Testis (tissue), 2 donors: ENCODE measurements at regions not wholly inside any gene's neighbourhood (a gene's known extent, or its start where the extent isn't known, plus 50 kb on each side); places are given as distances from the start of the nearest gene placed in this dataset.

ENCODE experiments used
- DNase-seq: peaks from one replicate; pipeline ENCODE4 v3.0.0-alpha.2; 2019
- H3K27ac ChIP-seq, 2 donors: fragments of 200-600 bp; sonication (generic); one replicate each; pipeline ENCODE4 v1.5.1; 2019
- H3K27me3 ChIP-seq: fragments of 200-600 bp; sonication (generic); one replicate; pipeline ENCODE4 v1.5.1; 2019
- H3K36me3 ChIP-seq: fragments of 200-600 bp; sonication (generic); one replicate; pipeline ENCODE4 v1.5.1; 2017; ENCODE audit warnings: low read depth; ENCODE audit errors: missing control alignments
- H3K4me1 ChIP-seq: fragments of 200-600 bp; sonication (generic); one replicate; pipeline ENCODE4 v1.5.1; 2019
- H3K4me3 ChIP-seq, 2 donors: fragments of 200-600 bp; sonication (generic); one replicate each; pipeline ENCODE4 v1.5.1; 2017 to 2019
- H3K9me3 ChIP-seq: fragments of 200-600 bp; sonication (generic); one replicate; pipeline ENCODE4 v1.5.1; 2017
- POLR2A ChIP-seq: fragments of 450-650 bp; IDR thresholded peaks from one replicate; pipeline ENCODE4 v1.6.1; 2017; ENCODE audit warnings: antibody characterized with exemption, mild to moderate bottlenecking, moderate library complexity
- WGBS, 2 donors: methylation state at CpG; one replicate each; pipeline ENCODE4 v1.1.5; 2018; 5-methylcytosine and 5-hydroxymethylcytosine counted together
- intact Hi-C: fragments of 100-400 bp; cut with DNase I; formaldehyde crosslinking; loops from one replicate; pipeline ENCODE4 v1.15.1; 2023; ENCODE audit warnings: low total_unique reads
- TF ChIP-seq, protein P1 (sequence below), 3 experiments: fragments of 450-650 bp in 2 of 3; fragments of 200-600 bp in 1 of 3; sonication (generic) in 1 of 3; IDR thresholded peaks; one replicate each; pipeline ENCODE4 v1.5.1; 2016 to 2019; ENCODE audit warnings: antibody characterized with exemption in 3 of 3, mild to moderate bottlenecking in 2 of 3, moderate library complexity in 1 of 3

DNA sequence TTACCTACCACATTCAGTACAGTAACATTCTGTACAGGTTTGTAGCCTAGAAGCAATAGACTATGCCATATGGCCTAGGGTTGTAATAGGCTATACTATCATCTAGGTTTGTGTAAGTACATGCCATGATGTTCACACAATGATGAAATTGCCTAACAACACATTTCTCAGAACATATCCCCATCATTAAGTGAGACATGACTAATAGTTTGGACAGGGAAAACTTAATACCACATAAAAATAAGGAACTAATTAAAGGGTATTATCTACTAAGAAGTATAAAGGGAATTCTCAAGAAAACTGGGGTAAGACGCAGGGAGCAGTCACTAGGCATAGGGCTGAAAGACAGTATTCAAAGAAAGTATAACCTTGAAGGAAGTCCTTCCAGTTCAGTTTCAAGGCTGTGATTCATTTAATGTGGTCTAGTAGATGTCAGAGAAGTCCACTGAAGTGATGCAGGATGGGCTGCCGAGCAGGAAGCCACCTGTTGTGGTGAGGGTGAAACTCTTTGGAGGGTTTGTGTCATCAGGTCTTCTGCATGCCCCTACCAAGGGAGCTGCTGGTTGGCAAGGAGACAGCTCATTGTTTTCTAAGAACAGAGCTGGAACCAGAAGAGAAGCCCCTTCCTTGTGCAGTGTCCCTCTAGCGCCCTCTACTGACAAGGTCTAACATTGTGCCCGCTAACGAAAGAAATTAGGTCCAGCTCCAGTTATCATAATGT, 122.9 kb downstream of the OLFM4 start:
- no peaks in the 10 kb centered on the region for H3K4me1 ChIP-seq
- no peaks in the 10 kb centered on the region for H3K9me3 ChIP-seq
- H3K4me3 ChIP-seq: no peak overlapping the region
- TF ChIP-seq POLR2A: no peak
- TF ChIP-seq, protein P1, sequence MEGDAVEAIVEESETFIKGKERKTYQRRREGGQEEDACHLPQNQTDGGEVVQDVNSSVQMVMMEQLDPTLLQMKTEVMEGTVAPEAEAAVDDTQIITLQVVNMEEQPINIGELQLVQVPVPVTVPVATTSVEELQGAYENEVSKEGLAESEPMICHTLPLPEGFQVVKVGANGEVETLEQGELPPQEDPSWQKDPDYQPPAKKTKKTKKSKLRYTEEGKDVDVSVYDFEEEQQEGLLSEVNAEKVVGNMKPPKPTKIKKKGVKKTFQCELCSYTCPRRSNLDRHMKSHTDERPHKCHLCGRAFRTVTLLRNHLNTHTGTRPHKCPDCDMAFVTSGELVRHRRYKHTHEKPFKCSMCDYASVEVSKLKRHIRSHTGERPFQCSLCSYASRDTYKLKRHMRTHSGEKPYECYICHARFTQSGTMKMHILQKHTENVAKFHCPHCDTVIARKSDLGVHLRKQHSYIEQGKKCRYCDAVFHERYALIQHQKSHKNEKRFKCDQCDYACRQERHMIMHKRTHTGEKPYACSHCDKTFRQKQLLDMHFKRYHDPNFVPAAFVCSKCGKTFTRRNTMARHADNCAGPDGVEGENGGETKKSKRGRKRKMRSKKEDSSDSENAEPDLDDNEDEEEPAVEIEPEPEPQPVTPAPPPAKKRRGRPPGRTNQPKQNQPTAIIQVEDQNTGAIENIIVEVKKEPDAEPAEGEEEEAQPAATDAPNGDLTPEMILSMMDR (IDR thresholded peaks at IDR 0.05): peak; percentile 23 to 80 (median 59)
- 24 to 33% methylated on average over 5 of the region's 5 CpGs for WGBS, 2 donors
- DNase-seq: peak; percentile 81
- no peaks in the 10 kb centered on the region for H3K27me3 ChIP-seq
- H3K27ac ChIP-seq: no peak overlapping the region
- intact Hi-C loops: no loop called here
- no peaks in the 10 kb centered on the region for H3K36me3 ChIP-seq

DNA sequence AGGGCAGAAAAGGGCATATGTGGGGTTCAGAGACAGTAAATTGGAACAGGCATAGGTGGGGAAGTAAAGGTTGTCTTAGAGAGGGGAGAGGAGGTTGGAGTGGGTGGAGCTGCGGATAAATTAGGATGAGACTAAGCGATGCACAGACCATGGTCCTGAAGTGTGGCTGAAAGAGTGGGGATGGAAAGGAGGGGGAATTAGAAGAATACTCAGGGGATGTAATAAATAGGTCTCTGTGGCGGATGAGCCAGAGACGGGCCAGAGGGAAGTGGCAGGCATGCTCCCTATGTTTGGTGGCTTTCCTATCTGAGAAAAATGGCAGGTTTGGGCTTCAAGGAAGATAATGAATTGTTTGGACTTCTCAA, 123.4 kb downstream of the OLFM4 start:
- no peak for TF ChIP-seq POLR2A
- TF ChIP-seq, protein P1 (IDR thresholded peaks at IDR 0.05): no peak
- WGBS, 2 donors: 17 to 25% methylated on average over 4 of the region's 4 CpGs
- no peaks in the 10 kb centered on the region for H3K36me3 ChIP-seq
- no peaks in the 10 kb centered on the region for H3K9me3 ChIP-seq
- no peaks in the 10 kb centered on the region for H3K4me1 ChIP-seq
- no peaks in the 10 kb centered on the region for H3K27me3 ChIP-seq
- no peak for DNase-seq
- no peak overlapping the region for H3K27ac ChIP-seq
- intact Hi-C loops: no loop called here
- no peak overlapping the region for H3K4me3 ChIP-seq

DNA sequence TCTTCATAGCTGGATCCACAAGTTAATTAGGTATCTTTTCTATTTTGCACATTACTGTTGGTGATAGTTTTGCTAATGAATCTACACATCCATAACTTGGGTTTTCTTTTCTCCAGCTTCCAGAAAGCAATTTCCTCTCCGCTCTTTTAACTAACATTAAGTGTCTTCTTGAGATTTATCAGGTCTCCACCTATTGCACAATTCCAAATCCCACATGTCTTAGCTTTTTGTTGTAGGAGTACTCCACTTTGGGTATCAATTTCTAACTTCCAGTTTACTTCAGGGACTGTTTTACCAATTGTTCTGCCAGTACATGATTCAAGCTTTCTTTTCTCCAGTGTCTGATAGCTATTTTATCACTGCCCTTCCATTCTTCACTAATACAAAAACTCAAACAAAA, 129.6 kb downstream of the OLFM4 start:
- no peak overlapping the region for H3K4me3 ChIP-seq
- no peak overlapping the region for H3K27ac ChIP-seq
- H3K36me3 ChIP-seq: no peaks in the 10 kb centered on the region
- no peak for TF ChIP-seq POLR2A
- TF ChIP-seq, protein P1 (IDR thresholded peaks at IDR 0.05): no peak
- no peaks in the 10 kb centered on the region for H3K9me3 ChIP-seq
- no peaks in the 10 kb centered on the region for H3K27me3 ChIP-seq
- WGBS, 2 donors: 77 to 92% methylated on average over 1 of the region's 1 CpG
- H3K4me1 ChIP-seq: no peaks in the 10 kb centered on the region
- intact Hi-C loops: no loop called here
- DNase-seq: no peak

DNA sequence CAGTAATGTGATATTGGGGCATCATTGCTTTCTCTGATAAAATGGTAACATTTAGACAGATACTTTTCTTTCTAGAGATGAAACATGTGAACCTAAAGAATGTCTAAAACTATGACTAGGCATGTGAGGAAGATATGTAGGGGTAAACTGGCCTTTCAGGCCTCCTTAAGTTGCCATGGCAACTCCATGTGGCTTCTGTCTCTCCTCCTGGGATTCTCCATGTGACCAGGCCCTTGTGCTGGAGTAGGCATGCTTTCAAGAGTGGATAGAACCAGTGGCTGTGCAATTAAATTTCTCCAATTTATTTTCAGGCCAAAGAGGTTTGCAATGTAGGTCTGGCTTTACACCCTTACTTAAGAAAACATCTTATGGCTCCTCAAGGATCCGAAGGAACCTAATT, 130.8 kb downstream of the OLFM4 start:
- H3K27me3 ChIP-seq: no peaks in the 10 kb centered on the region
- H3K4me3 ChIP-seq: no peak overlapping the region
- no peaks in the 10 kb centered on the region for H3K9me3 ChIP-seq
- whole genome bisulfite sequencing, 2 donors: 79 to 91% methylated on average over 1 of the region's 1 CpG
- intact Hi-C loops: no loop called here
- no peak for DNase-seq
- no peaks in the 10 kb centered on the region for H3K36me3 ChIP-seq
- no peak overlapping the region for H3K27ac ChIP-seq
- H3K4me1 ChIP-seq: no peaks in the 10 kb centered on the region
- TF ChIP-seq, protein P1 (IDR thresholded peaks at IDR 0.05): no peak
- TF ChIP-seq POLR2A: no peak

DNA sequence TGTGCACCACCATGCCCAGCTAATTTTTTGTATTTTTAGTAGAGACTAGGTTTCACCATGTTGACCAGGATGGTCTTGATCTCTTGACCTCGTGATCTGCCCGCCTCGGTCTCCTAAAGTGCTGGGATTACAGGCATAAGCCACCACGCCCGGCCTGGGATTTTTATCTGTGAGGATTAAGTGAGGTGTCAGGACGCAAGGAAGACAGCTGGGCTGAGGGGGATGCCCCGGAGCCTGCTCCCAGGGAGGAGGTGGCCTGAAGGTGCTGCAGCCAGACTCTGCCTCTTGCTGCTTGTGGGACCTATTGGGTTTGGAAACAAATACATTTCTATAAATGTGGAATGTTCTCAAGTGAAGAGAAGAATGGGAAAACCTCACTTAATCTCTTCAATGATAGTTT, 131.6 kb downstream of the OLFM4 start:
- no peak for DNase-seq
- no peak for TF ChIP-seq POLR2A
- TF ChIP-seq, protein P1 (IDR thresholded peaks at IDR 0.05): no peak
- WGBS, 2 donors: 95 to 97% methylated on average over 7 of the region's 7 CpGs
- Histone ChIP-seq H3K4me3 (no peak overlapping the region), H3K4me1 (no peaks in the 10 kb centered on the region), H3K36me3 (no peaks in the 10 kb centered on the region), H3K27ac (no peak overlapping the region), H3K9me3 (no peaks in the 10 kb centered on the region), H3K27me3 (no peaks in the 10 kb centered on the region)
- intact Hi-C loops: no loop called here
